HG03196 (cell line): ENCODE measurements at regions not wholly inside any gene's neighbourhood (a gene's known extent, or its start where the extent isn't known, plus 50 kb on each side); places are given as distances from the start of the nearest gene placed in this dataset.

Experiments
- ATAC-seq: cut with Tn5 transposase; IDR thresholded peaks from one replicate; pipeline ENCODE4 v1.9.1; 2021; ENCODE audit not compliant: unreplicated experiment

DNA sequence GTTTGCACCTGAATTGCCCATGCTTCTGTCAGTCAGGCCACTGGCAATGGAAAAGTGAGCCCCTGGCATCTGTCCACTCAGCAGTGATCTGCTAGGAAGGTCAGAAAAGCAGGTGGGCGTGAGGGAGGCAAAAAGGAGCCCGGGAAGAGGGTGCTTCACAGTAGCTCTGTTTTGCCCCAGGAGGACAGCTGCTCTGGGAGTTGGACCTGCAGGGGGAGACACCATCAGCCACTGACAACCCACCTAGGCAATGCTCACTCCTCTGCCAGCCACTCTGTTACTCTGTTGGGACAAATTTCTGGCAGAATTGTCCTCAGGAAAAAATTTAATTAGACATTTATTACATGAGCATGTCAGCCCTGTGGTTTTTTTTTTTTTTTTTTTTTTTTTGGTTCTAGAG is 146.4 kb downstream of the LRIG2 start:
- ATAC-seq, result no peak

DNA sequence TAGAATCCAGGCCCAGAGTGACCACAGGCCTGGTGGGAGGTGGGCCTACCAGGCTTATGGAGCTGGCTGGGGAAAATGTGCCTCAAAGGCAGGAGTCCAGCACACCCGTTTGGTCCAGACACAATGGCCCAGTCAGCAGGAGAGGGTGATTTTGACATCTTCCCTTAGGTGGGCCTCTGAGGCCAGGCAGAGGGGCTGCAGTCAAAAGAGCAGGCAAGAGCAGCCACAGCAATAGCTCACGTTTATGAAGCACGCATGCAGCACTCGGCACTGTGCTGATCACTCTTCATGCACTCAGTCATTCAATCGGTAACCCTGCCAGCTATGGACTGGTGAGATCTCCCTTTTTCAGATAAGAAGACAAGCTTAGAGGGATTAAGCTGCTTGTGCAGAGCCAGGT is 146.8 kb downstream of the LRIG2 start:
- no peak for ATAC-seq

DNA sequence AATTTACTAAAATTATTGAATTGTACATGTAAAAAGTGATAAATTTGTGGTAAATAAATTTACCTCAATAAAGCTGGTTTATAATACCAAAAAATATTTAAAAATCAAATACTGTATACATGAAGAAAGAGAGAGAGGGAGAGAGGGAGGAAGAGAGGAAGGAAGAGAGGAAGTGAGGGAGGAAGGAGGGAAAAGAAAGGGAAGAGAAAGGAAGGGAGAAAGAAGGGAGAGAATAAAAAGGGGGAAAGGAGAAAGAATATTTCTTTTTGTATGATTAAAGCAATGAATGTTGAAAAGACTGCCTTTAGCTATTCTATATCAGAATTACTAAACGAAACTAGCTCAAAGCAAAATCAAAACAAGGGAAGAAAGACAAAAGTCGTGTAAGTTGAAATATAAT is 150.0 kb downstream of the LRIG2 start:
- ATAC-seq, result no peak

DNA sequence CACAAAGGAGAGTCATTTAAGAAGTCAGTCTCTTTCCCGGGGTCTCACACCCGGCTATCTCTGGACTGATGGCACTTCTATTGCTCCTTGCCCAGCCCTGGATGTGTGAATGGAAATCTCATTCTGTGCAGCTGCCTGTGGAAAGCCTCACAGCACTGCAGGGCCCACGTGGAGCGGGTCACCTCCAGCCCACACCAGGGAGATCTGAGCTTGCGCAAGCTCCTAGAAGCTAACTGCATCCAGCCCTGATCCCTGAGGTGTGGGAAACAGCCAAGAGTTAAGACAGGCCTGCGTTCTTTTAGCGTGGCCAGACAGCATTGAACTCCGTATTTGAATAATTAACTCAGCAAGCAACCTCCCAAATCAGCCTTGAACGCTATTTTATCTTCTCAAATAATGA is 150.5 kb downstream of the LRIG2 start:
- ATAC-seq, result no peak

DNA sequence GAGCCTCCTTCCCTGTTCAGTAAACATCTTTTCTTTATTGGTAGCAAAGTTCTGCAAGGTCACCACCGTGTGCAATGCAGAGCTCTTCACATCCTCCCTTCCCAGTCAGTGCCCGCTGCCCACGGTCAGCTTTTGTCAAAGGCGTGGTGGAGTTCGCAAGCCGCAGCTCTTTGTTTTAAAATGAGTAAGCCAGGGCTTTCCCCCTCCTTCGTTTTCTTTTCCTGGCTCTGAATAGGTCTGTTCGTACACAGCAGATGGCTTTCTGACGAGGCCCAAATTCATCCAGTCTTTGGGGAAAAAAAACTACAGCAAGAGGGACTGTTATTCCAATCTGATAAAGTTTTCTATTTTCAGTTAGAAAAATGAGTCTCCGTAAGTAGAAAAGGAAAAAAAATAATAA is 153.2 kb downstream of the LRIG2 start:
- ATAC-seq, result no peak

DNA sequence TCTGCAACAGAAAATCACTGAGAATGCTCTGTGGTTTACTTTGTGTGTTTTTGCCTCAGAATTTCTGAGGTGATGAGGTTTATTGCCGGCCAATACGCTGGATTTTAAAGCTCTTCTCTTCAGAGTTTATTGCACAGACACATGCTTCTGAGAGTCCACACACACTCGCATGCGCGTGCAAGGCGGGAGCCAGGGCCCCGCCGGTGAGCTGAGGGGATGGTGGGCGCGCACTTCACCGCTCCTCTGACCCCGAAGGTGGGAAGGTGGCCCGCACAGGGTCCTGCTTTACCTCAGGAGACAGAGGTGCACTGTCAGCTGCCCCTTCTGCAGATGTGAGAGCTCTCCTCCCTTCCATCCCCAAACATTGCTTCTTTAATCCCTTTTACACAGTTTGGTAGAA is 158.4 kb upstream of the MAGI3 start:
- no peak for ATAC-seq

DNA sequence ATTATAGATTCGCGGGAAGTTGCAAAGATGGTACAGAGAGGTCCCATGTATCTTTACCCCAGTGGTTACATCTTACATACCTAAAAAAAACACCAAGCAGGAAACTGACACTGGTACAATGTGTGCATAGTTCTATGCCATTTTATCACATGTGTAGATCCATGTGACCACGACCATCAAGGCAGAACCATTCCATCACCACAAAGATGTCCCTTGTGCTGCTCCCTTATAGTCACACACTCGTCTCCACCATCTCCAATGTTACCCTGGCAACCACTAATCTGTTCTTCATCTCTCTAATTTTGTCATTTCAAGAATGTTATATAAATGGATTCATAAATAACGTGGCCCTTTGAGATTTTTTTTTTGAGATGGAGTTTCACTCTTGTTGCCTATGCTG is 156.9 kb upstream of the MAGI3 start:
- no peak for ATAC-seq

DNA sequence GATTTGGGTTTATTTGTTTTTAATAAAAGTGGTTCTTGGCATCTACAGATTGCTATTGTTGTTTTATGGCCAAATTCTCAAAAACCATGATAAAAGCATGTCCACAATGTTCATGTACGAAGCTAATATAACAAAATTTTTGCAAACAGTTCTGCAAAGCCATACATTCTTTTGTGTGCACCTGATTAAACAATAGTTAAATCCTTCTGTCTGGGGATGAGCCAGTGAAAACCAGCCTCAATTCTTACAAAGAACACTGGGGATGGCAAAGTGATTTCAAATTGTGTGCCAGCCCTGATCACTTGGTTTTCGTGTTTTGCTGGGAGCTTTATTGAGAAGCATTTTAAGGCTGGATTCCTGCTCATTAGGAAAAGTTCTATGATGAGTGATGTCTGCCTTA is 149.1 kb upstream of the MAGI3 start:
- ATAC-seq, result no peak

DNA sequence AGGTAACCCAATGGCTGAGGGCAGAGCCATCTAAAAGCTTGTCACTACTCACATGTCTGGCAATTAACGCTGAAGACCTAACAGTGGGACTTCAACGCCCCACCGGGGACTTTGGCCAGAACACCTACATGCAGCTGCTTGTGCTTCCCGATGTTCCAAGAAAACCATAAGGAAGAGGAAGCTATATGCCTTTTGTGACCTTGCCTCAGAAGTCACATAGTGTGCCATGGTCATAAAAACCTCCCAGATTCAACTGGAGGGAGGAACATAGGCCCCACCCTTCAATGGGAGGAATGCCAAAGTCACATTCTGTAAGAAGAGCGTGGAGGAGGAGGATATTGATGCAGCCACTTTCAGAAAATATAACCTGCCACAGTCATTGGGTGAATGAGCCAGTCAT is 147.8 kb upstream of the MAGI3 start:
- no peak for ATAC-seq

DNA sequence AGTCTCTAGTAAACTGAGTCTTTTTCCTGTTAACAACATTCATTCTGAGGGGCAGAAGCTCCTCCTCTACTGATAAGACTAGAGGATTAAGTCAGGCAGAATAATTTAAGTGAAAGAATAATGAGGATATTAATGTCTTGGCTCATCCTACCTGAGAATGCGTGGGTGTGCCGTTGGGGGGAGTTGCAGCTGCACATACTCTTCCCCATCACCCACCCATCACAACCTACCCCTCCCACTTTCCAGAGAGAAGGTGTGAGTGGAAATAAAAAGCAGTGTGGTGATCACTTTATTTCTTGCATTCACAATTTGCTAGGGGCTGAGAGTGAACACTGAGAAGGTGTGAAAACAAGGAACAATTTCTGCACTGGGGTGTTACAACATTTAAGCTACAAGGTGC is 146.8 kb upstream of the MAGI3 start:
- ATAC-seq, result no peak

DNA sequence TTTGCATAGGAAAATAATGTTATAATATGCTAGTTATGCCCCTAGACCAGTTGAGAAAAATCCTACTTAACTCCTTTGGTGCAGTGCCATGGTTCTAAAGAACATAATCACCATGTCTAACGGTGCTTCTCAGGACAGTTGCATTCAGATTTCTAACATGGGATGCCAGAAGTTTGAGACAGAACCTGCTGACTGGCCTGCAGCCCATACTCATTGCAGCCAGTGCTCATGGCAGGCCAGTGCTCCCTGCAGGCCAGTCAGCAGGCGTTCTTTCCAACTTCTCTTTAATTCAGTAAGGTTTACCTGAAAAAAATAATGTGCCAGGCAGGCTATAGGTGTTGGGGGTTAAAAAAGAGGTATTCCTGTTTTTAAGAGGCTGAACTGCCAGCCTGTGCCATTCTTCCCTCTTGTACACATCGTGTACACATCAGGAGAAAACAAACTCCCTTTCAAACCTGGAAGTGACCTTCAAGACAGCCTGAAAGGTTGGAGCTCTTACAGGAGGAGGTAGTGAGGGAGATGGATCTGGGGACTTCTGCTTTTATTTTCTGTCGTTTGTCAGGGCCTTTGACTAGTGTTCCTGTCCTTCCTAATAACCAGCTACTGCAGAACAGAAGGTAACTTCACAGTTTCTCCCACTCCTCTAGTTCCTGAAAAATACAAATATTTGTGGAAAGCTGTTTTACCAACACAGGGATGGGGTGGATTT is 146.0 kb upstream of the MAGI3 start:
- ATAC-seq, result no peak

DNA sequence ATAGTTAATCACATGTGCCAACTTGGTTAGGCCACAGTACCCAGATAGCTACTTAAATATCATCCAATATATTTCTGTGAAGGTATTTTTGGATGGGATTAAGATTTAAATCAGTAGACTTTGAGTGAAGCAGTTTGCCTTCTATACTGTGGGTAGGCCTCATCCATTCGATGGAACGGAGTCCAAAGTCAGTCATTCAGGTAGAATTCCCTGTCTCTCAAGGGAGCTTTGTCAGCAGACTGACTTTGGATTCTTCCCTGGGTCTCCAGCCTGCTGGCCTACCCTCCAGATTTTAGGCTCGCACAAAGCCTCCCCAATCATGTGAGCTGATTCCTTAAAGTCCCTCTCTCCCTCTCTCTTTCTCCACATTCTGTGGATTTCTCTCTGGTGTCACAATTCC is 145.1 kb upstream of the MAGI3 start:
- ATAC-seq, result no peak

DNA sequence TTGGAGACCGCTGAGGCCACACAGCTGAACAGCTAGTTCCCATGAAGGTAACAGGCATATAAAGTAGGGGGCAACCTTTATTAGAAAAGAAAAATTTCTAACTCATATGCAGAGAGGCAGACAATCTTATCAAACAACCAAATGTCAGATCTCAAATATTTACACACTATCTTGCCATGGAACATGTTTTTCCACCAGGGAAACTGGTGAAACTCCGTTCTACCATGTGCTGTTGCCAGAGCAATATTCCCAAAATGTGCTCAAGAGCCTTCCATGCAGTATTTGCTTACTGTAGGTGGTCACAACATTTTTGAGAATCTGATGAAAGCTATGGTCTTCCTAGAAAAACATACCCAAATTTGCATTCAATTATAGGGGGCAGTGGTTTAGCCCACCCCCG is 143.4 kb upstream of the MAGI3 start:
- ATAC-seq, result no peak

DNA sequence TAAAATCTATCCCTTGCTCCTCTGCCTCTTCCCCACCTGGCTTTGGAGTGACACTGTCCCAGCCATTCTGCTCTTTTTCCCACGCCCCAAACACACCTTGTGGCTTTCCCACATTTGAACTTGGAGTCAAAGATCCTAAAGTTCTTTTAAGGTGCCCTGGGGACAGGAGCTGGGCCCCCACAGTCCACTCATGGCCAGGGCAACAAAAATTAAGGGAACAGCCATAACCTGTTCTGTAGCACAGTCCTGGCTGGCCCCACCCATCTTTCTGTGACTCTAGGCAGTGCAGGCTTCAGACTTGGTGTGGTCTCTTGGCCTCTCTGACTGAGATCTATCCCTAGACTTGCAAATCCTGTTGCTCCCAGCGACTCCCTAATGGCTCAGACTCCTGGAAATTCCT is 143.0 kb upstream of the MAGI3 start:
- ATAC-seq, result no peak

DNA sequence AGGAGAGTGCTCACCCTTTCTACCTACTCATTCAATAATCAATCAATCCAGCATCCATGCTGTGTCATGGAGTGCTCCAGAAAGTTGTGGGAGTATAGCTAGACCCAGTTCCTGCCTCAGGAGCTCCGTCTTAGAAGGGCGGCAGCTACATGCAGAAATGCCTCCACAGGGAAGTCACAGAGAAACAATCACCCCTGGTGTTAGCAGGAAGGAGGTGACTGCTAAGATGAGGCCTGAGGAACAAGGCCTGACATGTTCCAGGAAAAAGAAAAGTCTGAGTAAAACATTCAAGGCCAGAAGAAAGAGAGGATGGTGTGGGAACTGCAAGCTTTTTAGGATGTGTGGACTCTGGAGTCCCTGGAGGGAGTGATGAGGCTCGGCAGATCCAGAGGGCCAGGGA is 142.5 kb upstream of the MAGI3 start:
- ATAC-seq, result no peak

DNA sequence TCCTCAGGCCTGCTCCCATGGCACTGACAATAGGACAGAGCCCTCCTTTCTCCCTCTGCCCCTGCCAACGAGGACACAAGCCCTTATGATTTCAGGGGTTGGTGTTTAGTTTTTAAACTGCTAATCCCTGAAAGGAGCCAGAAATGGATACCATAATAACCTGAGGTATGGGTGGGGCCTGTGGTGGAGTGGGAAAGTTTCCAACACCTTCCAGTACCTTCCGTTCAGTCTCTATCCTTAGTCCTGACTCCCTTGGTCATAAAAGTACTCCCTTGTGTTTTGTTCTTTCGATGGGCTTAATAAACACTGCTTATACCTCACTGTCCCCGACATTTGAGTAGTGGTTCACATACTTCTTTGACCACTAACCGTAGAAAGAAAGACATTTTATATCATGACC is 141.8 kb upstream of the MAGI3 start:
- no peak for ATAC-seq

DNA sequence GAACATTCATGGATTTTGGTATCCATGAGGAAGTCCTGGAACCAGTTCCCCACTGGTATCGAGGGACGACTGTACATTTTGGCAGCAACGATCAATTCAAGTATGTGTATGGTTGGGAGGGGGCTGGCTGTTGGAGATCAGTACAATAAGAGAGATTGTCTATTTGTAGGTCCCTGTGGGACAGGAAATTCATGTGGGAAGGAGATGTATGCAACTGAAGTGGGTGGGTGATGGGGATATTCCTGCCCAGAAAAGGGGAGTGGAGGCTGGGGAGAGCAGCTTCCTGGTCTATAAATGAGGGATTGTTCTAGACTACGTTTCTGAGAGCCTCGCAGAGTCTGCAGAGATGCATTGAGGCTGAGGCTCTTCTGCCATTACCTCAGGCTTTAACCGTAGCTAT is 140.2 kb upstream of the MAGI3 start:
- no peak for ATAC-seq

DNA sequence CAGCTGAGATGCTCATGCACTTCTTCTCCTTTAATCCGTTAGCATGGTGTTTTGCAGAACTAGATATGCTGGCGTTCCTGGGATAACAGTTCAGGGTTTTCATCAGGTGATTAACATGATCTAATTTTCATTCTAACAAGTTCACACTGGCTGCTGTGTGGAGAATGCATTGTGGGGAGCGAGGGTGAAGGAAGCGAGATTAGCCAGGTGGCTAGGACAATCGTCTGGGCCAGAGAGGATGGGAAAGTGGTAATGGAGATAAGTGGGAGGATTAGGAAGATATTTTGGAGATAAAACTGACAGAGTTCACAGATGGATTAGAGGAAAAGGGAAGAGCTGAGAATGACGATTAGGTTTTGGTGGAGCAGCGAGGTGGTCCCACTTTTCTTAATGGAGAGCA is 138.1 kb upstream of the MAGI3 start:
- no peak for ATAC-seq

DNA sequence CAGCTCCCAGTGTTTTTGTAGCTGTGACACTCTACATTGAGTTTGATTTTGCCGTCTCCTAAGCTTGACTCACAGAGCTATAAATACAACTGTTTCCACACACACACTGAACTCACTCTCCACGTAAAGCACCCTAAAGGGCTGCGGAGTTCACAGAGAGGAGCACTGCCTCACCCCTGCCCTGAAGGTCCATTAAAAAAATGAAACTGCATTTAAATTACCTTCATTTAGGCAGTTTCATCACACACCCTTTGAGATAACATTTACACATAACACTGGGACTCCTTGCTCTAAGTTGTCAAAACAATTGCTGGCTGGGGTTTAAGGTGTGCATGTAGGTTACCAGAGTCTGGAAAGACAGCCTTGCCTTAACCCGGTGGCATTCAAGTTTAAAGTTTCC is 137.1 kb upstream of the MAGI3 start:
- ATAC-seq, result no peak

DNA sequence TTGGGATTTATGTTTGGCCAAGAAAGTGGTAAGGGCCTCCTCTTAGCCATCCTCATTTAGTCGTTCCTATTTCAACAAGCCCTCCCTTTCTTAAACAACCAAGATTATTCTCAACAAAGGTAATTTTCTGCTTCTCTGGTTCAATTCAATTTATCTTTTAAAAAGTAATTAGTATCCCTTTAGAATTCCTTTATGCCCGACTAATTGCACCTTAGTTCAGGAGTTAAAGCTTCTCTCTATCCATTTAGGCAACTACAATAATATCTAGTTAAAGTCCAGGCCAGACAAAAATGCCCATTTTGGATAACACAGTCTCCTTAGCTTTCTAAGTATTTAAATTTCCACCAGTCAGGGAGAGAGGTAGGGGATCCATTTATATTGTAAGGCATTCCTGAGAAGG is 136.7 kb upstream of the MAGI3 start:
- ATAC-seq, result no peak

DNA sequence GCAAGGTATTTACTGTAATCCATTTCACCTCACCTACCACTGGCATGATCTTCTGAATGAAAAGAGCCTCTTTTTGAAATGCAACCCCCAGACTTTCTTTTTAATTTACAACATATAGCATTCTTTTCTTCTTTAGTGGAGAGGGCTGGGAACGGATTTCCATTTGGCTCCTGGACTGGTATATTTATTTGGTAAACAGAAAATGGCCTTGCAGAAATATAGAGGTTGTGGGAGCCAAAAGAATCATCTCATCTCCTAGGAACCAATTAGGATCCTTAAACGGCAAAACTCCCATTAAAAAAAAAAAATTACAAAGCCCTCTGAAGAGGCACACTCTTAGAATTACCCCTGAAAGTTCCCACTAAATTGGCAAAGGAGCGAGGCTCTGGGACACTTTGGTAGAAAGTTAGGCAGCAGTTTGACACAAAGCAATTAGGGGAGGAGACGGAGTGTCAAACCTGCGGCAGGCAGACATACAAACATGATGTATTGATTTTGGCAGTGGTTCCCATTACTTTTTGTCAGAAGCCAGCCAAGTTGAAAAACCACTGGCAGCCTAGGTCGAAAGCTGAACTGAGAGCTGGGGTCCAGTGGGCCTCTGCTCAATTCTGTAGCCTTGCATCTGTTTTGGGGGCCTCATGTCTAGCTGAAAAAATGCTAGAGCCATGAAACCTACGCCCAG is 135.1 kb upstream of the MAGI3 start:
- no peak for ATAC-seq

DNA sequence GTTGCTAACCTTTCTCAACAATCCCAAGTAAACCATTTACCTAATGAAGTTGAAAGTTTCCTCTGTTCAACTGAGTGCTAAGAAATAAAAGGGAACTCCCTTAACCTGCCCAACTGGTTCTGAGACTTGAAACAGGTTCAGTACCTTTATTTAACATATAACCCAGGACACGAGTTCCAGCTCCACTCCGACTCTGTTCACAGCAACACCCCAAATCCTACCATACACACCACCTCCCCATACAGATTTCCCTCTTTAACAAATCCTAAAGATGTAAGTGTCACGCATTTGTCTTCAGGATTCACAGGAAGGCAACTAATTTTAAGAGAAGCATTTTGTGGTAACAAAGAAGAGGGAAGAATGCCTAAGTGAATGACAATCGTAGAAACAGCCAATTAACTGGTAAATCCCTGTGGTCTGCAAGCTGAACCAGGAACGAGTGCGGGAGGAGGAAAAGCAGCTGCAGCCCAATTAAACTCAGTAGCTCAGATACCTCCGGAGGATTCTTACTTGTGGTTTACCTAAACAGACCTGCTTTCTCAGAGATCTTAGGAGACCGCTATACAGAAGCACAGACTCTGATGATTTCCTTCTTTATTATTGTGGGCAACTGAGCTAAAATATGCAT is 134.5 kb upstream of the MAGI3 start:
- ATAC-seq, result no peak

DNA sequence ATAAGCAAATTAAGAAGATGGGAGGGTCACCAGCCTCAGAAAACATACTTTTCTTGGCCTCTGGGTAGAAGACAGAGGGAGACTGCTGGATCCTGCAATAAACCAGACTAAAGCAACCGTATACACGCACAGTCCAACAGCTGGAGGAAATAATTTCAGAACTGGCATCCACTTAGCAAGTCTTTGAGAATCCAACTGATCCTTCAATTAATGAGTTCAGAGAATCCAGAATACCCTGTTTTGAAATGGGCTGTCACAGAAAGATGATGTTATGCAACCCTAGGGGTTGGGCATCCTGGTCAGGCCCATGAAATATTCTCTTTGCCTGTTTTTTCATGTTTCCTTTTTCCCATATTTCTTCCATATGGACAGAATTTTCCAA is 134.0 kb upstream of the MAGI3 start:
- ATAC-seq, result no peak
